ENCODE measurements at regions not wholly inside any gene's neighbourhood (a gene's known extent, or its start where the extent isn't known, plus 50 kb on each side); places are given as distances from the start of the nearest gene placed in this dataset.

GRCh38 chr15:89004726-89005030, 83.6 kb upstream of the ABHD2 start:
- no peak for TF ChIP-seq HOXA3 (CRISPR knock-in tag; IDR thresholded peaks at IDR 0.05)
- TF ChIP-seq, protein P1, sequence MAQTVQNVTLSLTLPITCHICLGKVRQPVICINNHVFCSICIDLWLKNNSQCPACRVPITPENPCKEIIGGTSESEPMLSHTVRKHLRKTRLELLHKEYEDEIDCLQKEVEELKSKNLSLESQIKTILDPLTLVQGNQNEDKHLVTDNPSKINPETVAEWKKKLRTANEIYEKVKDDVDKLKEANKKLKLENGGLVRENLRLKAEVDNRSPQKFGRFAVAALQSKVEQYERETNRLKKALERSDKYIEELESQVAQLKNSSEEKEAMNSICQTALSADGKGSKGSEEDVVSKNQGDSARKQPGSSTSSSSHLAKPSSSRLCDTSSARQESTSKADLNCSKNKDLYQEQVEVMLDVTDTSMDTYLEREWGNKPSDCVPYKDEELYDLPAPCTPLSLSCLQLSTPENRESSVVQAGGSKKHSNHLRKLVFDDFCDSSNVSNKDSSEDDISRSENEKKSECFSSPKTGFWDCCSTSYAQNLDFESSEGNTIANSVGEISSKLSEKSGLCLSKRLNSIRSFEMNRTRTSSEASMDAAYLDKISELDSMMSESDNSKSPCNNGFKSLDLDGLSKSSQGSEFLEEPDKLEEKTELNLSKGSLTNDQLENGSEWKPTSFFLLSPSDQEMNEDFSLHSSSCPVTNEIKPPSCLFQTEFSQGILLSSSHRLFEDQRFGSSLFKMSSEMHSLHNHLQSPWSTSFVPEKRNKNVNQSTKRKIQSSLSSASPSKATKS (CRISPR knock-in tag; IDR thresholded peaks at IDR 0.05) = no peak
- no peak for TF ChIP-seq DPF2 (CRISPR knock-in tag; IDR thresholded peaks at IDR 0.05; ENCODE audit: borderline replicate concordance, low read depth)
- no peak for TF ChIP-seq TCF12 (IDR thresholded peaks at IDR 0.05)
- TF ChIP-seq TCF12 (CRISPR knock-in tag; IDR thresholded peaks at IDR 0.05) = no peak
- no peak for TF ChIP-seq CHD4 (IDR thresholded peaks at IDR 0.05; ENCODE audit: borderline replicate concordance, low read length)
- TF ChIP-seq, protein P2, sequence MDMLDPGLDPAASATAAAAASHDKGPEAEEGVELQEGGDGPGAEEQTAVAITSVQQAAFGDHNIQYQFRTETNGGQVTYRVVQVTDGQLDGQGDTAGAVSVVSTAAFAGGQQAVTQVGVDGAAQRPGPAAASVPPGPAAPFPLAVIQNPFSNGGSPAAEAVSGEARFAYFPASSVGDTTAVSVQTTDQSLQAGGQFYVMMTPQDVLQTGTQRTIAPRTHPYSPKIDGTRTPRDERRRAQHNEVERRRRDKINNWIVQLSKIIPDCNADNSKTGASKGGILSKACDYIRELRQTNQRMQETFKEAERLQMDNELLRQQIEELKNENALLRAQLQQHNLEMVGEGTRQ (IDR thresholded peaks at IDR 0.05; ENCODE audit: low read depth, low read length) = no peak
- TF ChIP-seq, protein P2 (CRISPR knock-in tag; IDR thresholded peaks at IDR 0.05; ENCODE audit: borderline replicate concordance) = no peak
- TF ChIP-seq, protein P3, sequence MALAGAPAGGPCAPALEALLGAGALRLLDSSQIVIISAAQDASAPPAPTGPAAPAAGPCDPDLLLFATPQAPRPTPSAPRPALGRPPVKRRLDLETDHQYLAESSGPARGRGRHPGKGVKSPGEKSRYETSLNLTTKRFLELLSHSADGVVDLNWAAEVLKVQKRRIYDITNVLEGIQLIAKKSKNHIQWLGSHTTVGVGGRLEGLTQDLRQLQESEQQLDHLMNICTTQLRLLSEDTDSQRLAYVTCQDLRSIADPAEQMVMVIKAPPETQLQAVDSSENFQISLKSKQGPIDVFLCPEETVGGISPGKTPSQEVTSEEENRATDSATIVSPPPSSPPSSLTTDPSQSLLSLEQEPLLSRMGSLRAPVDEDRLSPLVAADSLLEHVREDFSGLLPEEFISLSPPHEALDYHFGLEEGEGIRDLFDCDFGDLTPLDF (CRISPR knock-in tag; IDR thresholded peaks at IDR 0.05) = no peak
- no peak for TF ChIP-seq MAX (IDR thresholded peaks at IDR 0.05)
- no peak for TF ChIP-seq EZH2 (conservative IDR thresholded peaks at IDR 0.05; ENCODE audit: low read depth, low read length)
- no peak for TF ChIP-seq CHCHD3 (CRISPR knock-in tag; IDR thresholded peaks at IDR 0.05)
